HG03520 (cell line): ENCODE measurements at regions not wholly inside any gene's neighbourhood (a gene's known extent, or its start where the extent isn't known, plus 50 kb on each side); places are given as distances from the start of the nearest gene placed in this dataset.

Experiments
- ATAC-seq: cut with Tn5 transposase; IDR thresholded peaks from one replicate; pipeline ENCODE4 v1.9.1; 2021; ENCODE audit warnings: mild to moderate bottlenecking, moderate library complexity; ENCODE audit not compliant: unreplicated experiment

- no peak for ATAC-seq
Observed at GRCh38 chr2:236653863-236654262, 84.2 kb downstream of the ACKR3 start.

DNA sequence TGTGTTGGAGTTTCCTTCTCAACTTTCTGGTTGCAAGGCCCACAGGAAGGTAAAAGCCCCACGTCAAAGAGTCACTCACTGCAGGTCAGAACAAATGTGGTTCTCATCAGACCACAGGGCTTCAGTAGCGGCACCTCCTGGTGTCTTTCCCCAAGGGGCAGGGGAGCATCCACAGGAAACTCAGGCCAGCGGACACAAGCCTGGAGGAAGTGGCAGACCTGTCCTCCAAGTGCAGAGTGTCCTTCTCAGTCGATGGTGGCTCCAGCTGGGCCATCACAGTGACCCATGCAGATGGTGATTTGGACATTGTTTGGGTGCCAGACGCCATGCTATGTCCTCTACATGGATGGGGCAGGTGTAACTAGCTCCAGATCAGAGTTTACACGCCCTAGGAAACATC lies 84.9 kb downstream of the ACKR3 start:
- no peak for ATAC-seq

DNA sequence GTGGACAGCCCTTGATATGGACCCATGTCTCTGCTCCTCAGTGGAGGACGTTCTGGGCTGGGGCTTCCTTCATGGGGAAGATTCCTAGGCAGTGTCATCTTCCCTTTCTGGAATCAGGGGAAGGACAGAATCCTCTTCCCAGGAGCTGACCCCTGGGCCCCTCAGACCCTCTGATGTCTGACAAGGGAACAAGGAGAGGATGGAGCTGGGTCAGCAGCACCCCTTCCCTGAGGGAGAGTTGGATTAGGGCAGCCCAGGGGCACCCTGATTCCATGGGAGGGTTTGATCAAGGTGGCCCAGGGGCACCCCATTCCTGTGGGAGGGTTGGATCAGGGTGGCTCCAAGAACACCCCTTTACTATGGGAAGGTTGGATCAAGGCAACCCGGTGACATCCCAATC lies 86.5 kb downstream of the ACKR3 start:
- ATAC-seq, result no peak

DNA sequence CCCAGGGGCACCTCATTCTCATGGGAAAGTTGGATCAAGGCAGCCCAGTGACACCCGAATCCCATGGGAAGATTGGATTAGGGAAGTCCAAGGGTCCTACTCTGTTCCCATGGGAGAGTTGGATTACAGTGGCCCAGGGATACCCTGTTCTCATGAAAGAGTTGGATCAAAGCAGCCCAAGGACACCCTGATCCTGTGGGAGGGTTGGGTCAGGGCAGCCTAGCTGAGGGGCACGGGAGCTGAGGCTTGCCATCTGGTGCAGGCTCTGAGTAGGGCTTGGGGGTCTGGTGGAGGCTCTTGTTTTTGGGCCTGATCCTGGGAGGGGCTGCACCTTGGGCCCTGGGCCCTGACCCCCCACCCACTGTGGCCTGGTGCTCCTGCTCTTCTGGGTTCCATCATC lies 87.1 kb downstream of the ACKR3 start:
- no peak for ATAC-seq

- ATAC-seq, result no peak
Observed at GRCh38 chr2:236657215-236657614, 87.6 kb downstream of the ACKR3 start.

GRCh38 chr2:236657801-236658200 lies 88.2 kb downstream of the ACKR3 start:
- ATAC-seq, result no peak

- no peak for ATAC-seq
Observed at GRCh38 chr2:236658974-236659757, 89.5 kb downstream of the ACKR3 start.

GRCh38 chr2:236659758-236660150 lies 90.1 kb downstream of the ACKR3 start:
- ATAC-seq, result no peak

GRCh38 chr2:236661061-236661761 lies 91.6 kb downstream of the ACKR3 start:
- ATAC-seq, result no peak

GRCh38 chr2:236661762-236662110 lies 92.1 kb downstream of the ACKR3 start:
- ATAC-seq, result no peak

GRCh38 chr2:236662231-236663185 lies 92.9 kb downstream of the ACKR3 start:
- no peak for ATAC-seq

DNA sequence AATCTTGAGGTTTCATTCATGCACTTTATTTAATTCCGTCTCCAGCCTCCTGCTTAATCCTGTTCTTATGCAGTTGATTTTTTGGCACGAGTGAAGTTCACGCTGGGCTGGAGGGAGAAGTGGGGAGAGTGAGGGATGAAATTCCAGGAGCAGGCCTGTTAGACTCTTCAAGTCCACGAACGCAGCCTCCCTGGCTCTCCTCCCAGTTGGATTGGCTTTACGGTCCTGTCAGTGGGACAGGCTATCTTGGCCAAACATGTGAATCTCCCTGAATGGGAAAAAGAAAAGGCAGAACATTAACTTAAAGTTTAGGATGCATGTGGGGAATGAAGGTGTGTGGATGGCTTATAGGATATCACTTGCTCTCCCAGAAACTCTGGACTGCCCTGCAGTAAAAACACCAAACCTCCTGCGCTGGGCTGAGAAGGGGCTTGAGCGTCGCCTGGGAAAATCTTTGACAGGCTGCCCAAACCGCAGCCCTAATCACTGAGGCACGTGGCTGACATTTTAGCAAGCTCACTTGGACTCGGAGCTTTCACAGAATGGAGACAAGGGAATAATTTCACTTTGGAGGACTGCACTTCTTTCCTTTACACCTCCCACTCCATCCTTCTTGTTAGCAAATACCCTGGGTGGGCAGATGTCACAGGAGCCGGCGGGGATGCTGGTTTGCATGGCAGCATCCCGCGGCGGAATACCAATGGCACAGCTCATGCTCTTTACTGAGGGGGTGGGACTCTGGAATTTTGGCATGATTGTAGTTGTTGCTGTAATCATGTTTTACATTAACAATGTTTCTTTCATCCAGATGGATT lies 93.9 kb downstream of the ACKR3 start:
- no peak for ATAC-seq

- no peak for ATAC-seq
Observed at GRCh38 chr2:236664136-236664535, 94.5 kb downstream of the ACKR3 start.

- ATAC-seq, result no peak
Observed at GRCh38 chr2:236665101-236665500, 95.5 kb downstream of the ACKR3 start.

DNA sequence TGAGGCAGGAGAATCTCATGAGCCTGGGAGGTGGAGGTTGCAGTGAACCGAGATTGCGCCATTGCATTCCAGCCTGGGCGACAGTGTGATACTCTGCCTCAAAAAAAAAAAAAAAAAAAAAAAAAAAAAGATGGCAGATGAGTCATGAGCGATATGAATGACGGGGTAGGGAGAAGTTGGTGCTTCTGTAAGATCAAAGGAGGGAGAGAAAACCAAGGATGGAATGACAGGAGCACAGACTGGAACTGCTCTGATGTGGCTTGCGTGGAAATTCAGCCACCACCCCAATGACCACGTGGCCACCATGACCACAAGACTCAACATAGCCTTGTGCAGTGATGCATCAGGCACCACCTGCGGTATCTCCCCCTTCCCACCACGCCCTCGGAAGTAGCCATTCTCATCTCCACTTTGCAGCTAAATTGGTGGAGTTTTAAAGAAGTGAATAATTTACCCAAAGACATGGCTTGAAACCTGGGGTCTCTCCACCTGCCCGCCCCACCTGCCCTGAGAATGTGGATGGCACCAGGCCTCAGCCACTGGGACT lies 96.0 kb downstream of the ACKR3 start:
- no peak for ATAC-seq

DNA sequence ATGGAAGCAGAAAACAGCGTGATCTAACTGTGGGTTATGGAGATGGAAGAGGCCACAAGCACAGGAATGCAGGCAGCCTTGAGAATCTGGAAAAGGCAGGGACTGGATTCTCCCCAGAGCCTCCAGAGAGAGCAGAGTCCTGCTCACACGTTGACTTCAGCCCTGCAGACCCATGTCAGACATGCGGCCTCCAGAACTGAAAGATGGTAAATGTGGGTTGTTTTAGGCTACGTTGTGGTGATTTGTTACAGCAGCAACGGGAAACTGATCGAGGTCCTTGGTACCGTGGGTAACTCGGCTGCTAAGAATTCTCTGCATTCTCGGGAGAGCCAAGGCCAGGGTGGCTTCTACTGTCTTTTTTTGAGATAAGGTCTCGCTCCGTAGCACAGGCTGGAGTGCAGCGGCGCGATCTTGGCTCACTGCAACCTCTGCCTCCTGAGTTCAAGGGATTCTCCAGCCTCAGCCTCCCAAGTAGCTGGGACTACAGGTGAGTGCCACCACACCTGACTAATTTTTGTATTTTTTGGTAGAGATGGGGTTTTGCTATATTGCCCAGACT lies 97.1 kb downstream of the ACKR3 start:
- ATAC-seq, result no peak

- ATAC-seq, result no peak
Observed at GRCh38 chr2:236667526-236667925, 97.9 kb downstream of the ACKR3 start.

GRCh38 chr2:236668531-236668969 lies 98.9 kb downstream of the ACKR3 start:
- no peak for ATAC-seq

DNA sequence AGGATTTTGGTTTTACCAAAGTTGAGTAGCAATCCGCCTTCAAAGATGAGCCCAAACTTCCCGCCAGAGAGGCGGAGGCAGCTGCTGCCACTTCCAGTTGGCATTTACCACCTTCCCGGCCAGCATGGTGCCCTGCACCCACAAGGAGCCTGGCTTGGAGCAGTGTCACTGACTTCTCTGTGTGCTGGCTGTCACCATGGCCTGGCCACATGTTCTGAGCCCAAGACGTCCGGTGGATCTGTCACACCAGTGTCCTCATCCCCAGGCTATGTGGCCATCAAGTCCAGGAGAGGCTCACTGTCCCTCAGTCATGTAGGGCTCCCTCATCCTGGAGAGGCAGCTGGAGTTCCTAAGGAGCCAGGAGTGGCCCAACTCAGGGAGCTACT lies 100.6 kb downstream of the ACKR3 start:
- ATAC-seq, result no peak
